Prostate gland (tissue), 2 donors: ENCODE measurements at regions not wholly inside any gene's neighbourhood (a gene's known extent, or its start where the extent isn't known, plus 50 kb on each side); places are given as distances from the start of the nearest gene placed in this dataset.

Source experiments
- POLR2A ChIP-seq: fragments of 450-650 bp; IDR thresholded peaks from one replicate; pipeline ENCODE4 v1.6.1; 2016; ENCODE audit warnings: antibody characterized with exemption, mild to moderate bottlenecking
- TF ChIP-seq, protein P1 (sequence below), 4 experiments: fragments of 200-600 bp in 2 of 4; fragments of 450-650 bp in 2 of 4; sonication (generic) in 2 of 4; IDR thresholded peaks; 1 replicate in 3 of 4; 2 replicates in 1 of 4; pipeline ENCODE4 v1.5.1; 2016 to 2019; ENCODE audit warnings: antibody characterized with exemption in 4 of 4, mild to moderate bottlenecking in 2 of 4, moderate library complexity in 2 of 4

DNA sequence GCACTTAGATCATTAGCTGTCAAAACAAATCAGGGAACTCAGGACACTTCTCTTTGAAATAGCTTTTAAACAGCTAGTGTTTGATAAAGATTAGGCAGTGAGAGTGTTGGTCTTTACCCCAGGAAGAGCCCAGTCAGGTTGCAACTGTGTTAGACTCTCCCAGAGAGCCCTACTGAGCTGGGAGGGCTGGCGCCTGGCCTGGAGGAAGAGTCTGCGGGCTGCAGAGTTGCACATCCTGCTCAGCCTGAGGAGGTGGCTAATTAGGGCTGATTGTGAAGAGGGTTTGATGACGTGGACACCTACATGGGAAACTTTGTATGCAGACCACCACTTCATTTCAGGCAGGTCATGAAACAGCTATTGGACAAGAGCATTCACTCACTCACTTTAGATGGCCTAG is 112.0 kb downstream of the TMEM174 start:
- TF ChIP-seq, protein P1, sequence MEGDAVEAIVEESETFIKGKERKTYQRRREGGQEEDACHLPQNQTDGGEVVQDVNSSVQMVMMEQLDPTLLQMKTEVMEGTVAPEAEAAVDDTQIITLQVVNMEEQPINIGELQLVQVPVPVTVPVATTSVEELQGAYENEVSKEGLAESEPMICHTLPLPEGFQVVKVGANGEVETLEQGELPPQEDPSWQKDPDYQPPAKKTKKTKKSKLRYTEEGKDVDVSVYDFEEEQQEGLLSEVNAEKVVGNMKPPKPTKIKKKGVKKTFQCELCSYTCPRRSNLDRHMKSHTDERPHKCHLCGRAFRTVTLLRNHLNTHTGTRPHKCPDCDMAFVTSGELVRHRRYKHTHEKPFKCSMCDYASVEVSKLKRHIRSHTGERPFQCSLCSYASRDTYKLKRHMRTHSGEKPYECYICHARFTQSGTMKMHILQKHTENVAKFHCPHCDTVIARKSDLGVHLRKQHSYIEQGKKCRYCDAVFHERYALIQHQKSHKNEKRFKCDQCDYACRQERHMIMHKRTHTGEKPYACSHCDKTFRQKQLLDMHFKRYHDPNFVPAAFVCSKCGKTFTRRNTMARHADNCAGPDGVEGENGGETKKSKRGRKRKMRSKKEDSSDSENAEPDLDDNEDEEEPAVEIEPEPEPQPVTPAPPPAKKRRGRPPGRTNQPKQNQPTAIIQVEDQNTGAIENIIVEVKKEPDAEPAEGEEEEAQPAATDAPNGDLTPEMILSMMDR (IDR thresholded peaks at IDR 0.05): no peak
- TF ChIP-seq POLR2A: no peak
